Smooth muscle cell (in vitro differentiated cells): ENCODE measurements at regions not wholly inside any gene's neighbourhood (a gene's known extent, or its start where the extent isn't known, plus 50 kb on each side); places are given as distances from the start of the nearest gene placed in this dataset.

ENCODE experiments used
- DNase-seq: peaks from one replicate; lab custom pipeline; 2025; ENCODE audit not compliant: unreplicated experiment; lab: John Stamatoyannopoulos, UW
- H2AFZ ChIP-seq: fragments of 200-600 bp; sonication (generic); 2 replicates; pipeline ENCODE4 v1.6.0; 2016; ENCODE audit warnings: antibody characterized with exemption, low read depth, mild to moderate bottlenecking
- H3F3A ChIP-seq: fragments of 200-600 bp; sonication (generic); 2 replicates; pipeline ENCODE4 v1.6.0; 2017; ENCODE audit warnings: antibody characterized with exemption, low read depth
- H3K27ac ChIP-seq: fragments of 200-600 bp; sonication (generic); 2 replicates; pipeline ENCODE4 v1.5.1; 2016; ENCODE audit warnings: low read depth, mild to moderate bottlenecking
- H3K27me3 ChIP-seq: fragments of 200-600 bp; sonication (generic); 2 replicates; pipeline ENCODE4 v1.6.1; 2016; ENCODE audit warnings: low read depth, mild to moderate bottlenecking
- H3K36me3 ChIP-seq: fragments of 200-600 bp; sonication (generic); 2 replicates; pipeline ENCODE4 v1.5.1; 2016; ENCODE audit warnings: low read depth
- H3K4me1 ChIP-seq: fragments of 200-600 bp; sonication (generic); 2 replicates; pipeline ENCODE4 v1.5.1; 2016; ENCODE audit warnings: low read depth
- H3K4me2 ChIP-seq: fragments of 200-600 bp; sonication (generic); 2 replicates; pipeline ENCODE4 v1.6.0; 2016; ENCODE audit warnings: mild to moderate bottlenecking
- H3K4me3 ChIP-seq: fragments of 200-600 bp; sonication (generic); 2 replicates; pipeline ENCODE4 v1.5.1; 2016; ENCODE audit warnings: mild to moderate bottlenecking
- H3K79me2 ChIP-seq: fragments of 200-600 bp; sonication (generic); 2 replicates; pipeline ENCODE4 v1.6.0; 2016; ENCODE audit warnings: low read depth, mild to moderate bottlenecking
- H3K9ac ChIP-seq: fragments of 200-600 bp; sonication (generic); 2 replicates; pipeline ENCODE4 v1.6.0; 2016; ENCODE audit warnings: low read depth
- H3K9me3 ChIP-seq: fragments of 200-600 bp; sonication (generic); replicated peaks from 2 replicates; pipeline ENCODE4 v1.5.1; 2016; ENCODE audit warnings: low read depth
- H4K20me1 ChIP-seq: fragments of 200-600 bp; sonication (generic); 2 replicates; pipeline ENCODE4 v1.6.0; 2016; ENCODE audit warnings: low read depth
- WGBS: methylation state at CpG from one replicate; pipeline ENCODE4 v1.1.7; 2016; ENCODE audit warnings: low lambda C conversion rate; 5-methylcytosine and 5-hydroxymethylcytosine counted together
- TF ChIP-seq, protein P1 (sequence below): fragments of 200-600 bp; sonication (generic); IDR thresholded peaks from 2 replicates; pipeline ENCODE4 v1.5.1; 2017; ENCODE audit warnings: borderline replicate concordance, mild to moderate bottlenecking, antibody characterized with exemption; ENCODE audit not compliant: insufficient read depth, poor library complexity, severe bottlenecking

DNA sequence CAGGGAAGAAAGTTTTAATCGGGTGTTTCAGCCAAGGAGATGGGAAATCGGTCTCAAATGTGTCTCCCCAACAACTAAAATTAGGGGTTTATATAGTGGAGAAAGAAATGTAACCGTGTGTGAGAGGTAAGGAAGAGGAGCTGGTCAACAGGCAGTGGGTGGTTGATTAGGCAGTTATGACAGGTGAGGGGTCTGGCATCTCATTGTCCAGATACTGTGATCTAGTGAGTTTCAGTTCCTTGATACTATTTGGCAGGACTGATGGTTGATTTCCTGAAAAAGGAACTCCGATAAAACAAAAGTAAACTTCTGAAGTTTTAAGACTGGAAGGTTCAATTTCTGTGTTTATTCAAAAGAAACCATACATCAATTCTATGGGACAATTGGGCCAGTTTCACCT is 197.9 kb downstream of the LPIN1 start:
- Histone ChIP-seq H3K9ac (no peak overlapping the region), H3K4me3 (no peak overlapping the region), H3K4me1 (no peaks in the 10 kb centered on the region), H4K20me1 (no peaks in the 10 kb centered on the region), H3K27me3 (no peaks in the 10 kb centered on the region), H3K27ac (no peak overlapping the region), H3K36me3 (no peaks in the 10 kb centered on the region), H3K4me2 (no peak overlapping the region), H3F3A (no peaks in the 10 kb centered on the region), H3K9me3 (no peaks in the 10 kb centered on the region), H2AFZ (no peak overlapping the region), H3K79me2 (no peaks in the 10 kb centered on the region)
- TF ChIP-seq, protein P1, sequence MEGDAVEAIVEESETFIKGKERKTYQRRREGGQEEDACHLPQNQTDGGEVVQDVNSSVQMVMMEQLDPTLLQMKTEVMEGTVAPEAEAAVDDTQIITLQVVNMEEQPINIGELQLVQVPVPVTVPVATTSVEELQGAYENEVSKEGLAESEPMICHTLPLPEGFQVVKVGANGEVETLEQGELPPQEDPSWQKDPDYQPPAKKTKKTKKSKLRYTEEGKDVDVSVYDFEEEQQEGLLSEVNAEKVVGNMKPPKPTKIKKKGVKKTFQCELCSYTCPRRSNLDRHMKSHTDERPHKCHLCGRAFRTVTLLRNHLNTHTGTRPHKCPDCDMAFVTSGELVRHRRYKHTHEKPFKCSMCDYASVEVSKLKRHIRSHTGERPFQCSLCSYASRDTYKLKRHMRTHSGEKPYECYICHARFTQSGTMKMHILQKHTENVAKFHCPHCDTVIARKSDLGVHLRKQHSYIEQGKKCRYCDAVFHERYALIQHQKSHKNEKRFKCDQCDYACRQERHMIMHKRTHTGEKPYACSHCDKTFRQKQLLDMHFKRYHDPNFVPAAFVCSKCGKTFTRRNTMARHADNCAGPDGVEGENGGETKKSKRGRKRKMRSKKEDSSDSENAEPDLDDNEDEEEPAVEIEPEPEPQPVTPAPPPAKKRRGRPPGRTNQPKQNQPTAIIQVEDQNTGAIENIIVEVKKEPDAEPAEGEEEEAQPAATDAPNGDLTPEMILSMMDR = no peak
- WGBS = 85% methylated on average over 4 of the region's 4 CpGs
- DNase-seq = no peak

GRCh38 chr2:11945139-11946126 is 199.0 kb downstream of the LPIN1 start:
- TF ChIP-seq, protein P1 = no peak
- H3K4me2 ChIP-seq = no peak overlapping the region
- H2AFZ ChIP-seq = no peak overlapping the region
- no peaks in the 10 kb centered on the region for H3K9me3 ChIP-seq
- H3K36me3 ChIP-seq = no peaks in the 10 kb centered on the region
- no peaks in the 10 kb centered on the region for H3K79me2 ChIP-seq
- no peaks in the 10 kb centered on the region for H3K27me3 ChIP-seq
- DNase-seq = no peak
- no peaks in the 10 kb centered on the region for H3F3A ChIP-seq
- 86% methylated on average over 5 of the region's 5 CpGs for WGBS
- H3K4me1 ChIP-seq = no peaks in the 10 kb centered on the region
- no peak overlapping the region for H3K27ac ChIP-seq
- H3K4me3 ChIP-seq = no peak overlapping the region
- H3K9ac ChIP-seq = no peak overlapping the region
- no peaks in the 10 kb centered on the region for H4K20me1 ChIP-seq

DNA sequence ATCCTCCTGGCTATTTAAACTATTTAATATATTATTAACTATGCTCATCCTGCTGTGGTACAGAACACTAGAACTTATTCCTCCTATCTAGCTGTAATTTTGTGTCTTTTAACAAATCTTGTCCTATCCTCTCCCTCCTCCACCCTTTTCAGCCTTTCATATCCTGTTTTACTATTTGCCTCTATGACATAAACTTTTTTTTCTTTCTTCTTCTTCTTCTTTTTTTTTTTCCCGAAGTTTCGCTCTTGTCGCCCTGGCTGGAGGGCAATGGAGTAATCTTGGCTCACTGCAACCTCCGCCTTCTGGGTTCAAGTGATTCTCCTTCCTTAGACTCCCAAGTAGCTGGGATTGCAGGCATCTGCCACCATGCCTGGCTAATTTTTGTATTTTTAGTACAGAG is 201.5 kb downstream of the LPIN1 start:
- no peak for DNase-seq
- Histone ChIP-seq H3K27ac (no peak overlapping the region), H3K27me3 (no peaks in the 10 kb centered on the region), H3K36me3 (no peaks in the 10 kb centered on the region), H3K4me1 (no peaks in the 10 kb centered on the region), H2AFZ (no peak overlapping the region), H3K9ac (no peak overlapping the region), H3F3A (no peaks in the 10 kb centered on the region), H3K4me3 (no peak overlapping the region), H3K4me2 (no peak overlapping the region), H3K79me2 (no peaks in the 10 kb centered on the region), H3K9me3 (no peaks in the 10 kb centered on the region), H4K20me1 (no peaks in the 10 kb centered on the region)
- WGBS = 87% methylated on average over 4 of the region's 4 CpGs
- TF ChIP-seq, protein P1 = no peak
